ENCODE measurements at regions not wholly inside any gene's neighbourhood (a gene's known extent, or its start where the extent isn't known, plus 50 kb on each side); places are given as distances from the start of the nearest gene placed in this dataset.

DNA sequence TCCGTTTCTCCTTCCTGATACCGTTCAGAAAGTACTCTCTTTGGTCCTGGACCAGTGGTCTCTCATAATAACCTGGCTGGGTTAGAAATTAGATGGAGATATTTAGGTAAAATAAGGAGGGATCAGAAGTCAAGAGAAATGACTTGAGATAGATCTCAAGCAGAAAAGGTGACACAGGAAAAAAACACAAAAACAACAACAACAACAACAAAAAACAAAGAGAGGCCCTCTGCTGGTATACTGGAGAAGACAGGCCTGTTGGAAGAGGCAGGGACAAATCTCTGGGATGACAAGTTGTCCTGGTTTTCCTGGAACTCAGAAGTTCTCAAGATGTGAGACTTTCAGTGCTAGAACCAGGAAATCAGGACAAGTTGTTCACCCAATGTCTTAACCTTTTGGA is 430.5 kb downstream of the SHISA9 start:
- Histone ChIP-seq H3K23ac (ENCODE audit: low read depth, low read length) (no peak overlapping the region), H2BK15ac (ENCODE audit: low read depth, low read length) (no peak overlapping the region), H3K4me1 (ENCODE audit: control insufficient read depth, insufficient read depth, low read length) (no peaks in the 10 kb centered on the region), H3K36me3 (ENCODE audit: control insufficient read depth, insufficient read depth, low read length) (no peaks in the 10 kb centered on the region), H4K5ac (ENCODE audit: low read depth, low read length) (no peak overlapping the region), H4K8ac (ENCODE audit: low read depth in 2 of 2, low read length in 2 of 2) (no peak overlapping the region), H2BK120ac (ENCODE audit: low read depth, low read length) (no peak overlapping the region), H3K4me2 (ENCODE audit: low read depth, low read length) (no peak overlapping the region), H3K4ac (ENCODE audit: low read depth, low read length) (no peak overlapping the region), H3K27me3 (ENCODE audit: control insufficient read depth, insufficient read depth, low read length) (no peaks in the 10 kb centered on the region), H3K4me3 (ENCODE audit: insufficient read depth, low read depth, low read length) (no peak overlapping the region), H4K20me1 (ENCODE audit: insufficient read depth, low read length) (no peaks in the 10 kb centered on the region), H2AFZ (replicated peaks; ENCODE audit: low read length, poor library complexity) (no peak overlapping the region), H3K56ac (ENCODE audit: extremely low read depth, insufficient read depth, low read length) (no peak overlapping the region), H4K91ac (ENCODE audit: insufficient read depth, low read depth, low read length) (no peak overlapping the region), H3K27ac (ENCODE audit: insufficient read depth, low read length) (no peak overlapping the region), H3K9me1 (ENCODE audit: insufficient read depth, low read length) (no peaks in the 10 kb centered on the region), H2BK20ac (ENCODE audit: low read depth, low read length) (no peak overlapping the region), H3K18ac (ENCODE audit: low read depth, low read length) (no peak overlapping the region), H3K79me1 (ENCODE audit: low read depth in 1 of 2, low read length in 2 of 2) (no peaks in the 10 kb centered on the region), H3K14ac (replicated peaks; ENCODE audit: low read depth, low read length) (no peak overlapping the region), H3K9me3 (ENCODE audit: control insufficient read depth, insufficient read depth, low read length) (peaks cover 27% of the 10 kb centered on the region), H2BK5ac (ENCODE audit: low read depth, low read length, poor library complexity, severe bottlenecking) (no peak overlapping the region), H2AK5ac (ENCODE audit: low read depth, low read length) (no peak overlapping the region), H2AK9ac (replicated peaks; ENCODE audit: low read depth, low read length, poor library complexity) (no peak overlapping the region), H3K9ac (ENCODE audit: low read depth, low read length) (no peak overlapping the region)
- no CpG with 5 or more reads among the region's 2 CpGs for WGBS, 2 experiments (ENCODE audit: extremely low coverage in 2 of 2, insufficient read length in 1 of 2)
- TF ChIP-seq RCOR1 (IDR thresholded peaks at IDR 0.05; ENCODE audit: insufficient replicate concordance, low read length) (no peak), MAFK (IDR thresholded peaks at IDR 0.05; ENCODE audit: low read depth, low read length) (no peak), MAZ (IDR thresholded peaks at IDR 0.05; ENCODE audit: borderline replicate concordance, low read depth, low read length) (no peak), CHD1 (IDR thresholded peaks at IDR 0.05; ENCODE audit: low read depth, low read length) (no peak), MXI1 (IDR thresholded peaks at IDR 0.05; ENCODE audit: borderline replicate concordance, low read depth, low read length) (no peak), BHLHE40 (IDR thresholded peaks at IDR 0.05; ENCODE audit: low read depth, low read length) (no peak), NFE2L2 (IDR thresholded peaks at IDR 0.05; ENCODE audit: low read depth, low read length) (no peak)
- TF ChIP-seq, protein P1, sequence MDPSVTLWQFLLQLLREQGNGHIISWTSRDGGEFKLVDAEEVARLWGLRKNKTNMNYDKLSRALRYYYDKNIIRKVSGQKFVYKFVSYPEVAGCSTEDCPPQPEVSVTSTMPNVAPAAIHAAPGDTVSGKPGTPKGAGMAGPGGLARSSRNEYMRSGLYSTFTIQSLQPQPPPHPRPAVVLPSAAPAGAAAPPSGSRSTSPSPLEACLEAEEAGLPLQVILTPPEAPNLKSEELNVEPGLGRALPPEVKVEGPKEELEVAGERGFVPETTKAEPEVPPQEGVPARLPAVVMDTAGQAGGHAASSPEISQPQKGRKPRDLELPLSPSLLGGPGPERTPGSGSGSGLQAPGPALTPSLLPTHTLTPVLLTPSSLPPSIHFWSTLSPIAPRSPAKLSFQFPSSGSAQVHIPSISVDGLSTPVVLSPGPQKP (IDR thresholded peaks at IDR 0.05; ENCODE audit: borderline replicate concordance, low read depth, low read length) = no peak
- TF ChIP-seq, protein P2, sequence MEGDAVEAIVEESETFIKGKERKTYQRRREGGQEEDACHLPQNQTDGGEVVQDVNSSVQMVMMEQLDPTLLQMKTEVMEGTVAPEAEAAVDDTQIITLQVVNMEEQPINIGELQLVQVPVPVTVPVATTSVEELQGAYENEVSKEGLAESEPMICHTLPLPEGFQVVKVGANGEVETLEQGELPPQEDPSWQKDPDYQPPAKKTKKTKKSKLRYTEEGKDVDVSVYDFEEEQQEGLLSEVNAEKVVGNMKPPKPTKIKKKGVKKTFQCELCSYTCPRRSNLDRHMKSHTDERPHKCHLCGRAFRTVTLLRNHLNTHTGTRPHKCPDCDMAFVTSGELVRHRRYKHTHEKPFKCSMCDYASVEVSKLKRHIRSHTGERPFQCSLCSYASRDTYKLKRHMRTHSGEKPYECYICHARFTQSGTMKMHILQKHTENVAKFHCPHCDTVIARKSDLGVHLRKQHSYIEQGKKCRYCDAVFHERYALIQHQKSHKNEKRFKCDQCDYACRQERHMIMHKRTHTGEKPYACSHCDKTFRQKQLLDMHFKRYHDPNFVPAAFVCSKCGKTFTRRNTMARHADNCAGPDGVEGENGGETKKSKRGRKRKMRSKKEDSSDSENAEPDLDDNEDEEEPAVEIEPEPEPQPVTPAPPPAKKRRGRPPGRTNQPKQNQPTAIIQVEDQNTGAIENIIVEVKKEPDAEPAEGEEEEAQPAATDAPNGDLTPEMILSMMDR (conservative IDR thresholded peaks at IDR 0.05; ENCODE audit: low read depth, low read length) = no peak
- ChIA-PET CTCF (interaction anchor here (0.7 kb wide), 1 partner anchor 272 kb away, joined by 4 read pairs; no protein-coding TSS in a partner anchor), POLR2A (ENCODE audit: unreplicated experiment) (no interaction called here)
- DNase-seq = no peak
- no TSS peak for BruUV-seq (replicated peaks)
- dilution Hi-C loops (cut with HindIII; ENCODE audit: low sequenced_read_pairs, unreplicated experiment) (no loop called here), intact Hi-C loops (cut with micrococcal nuclease) (no loop called here), in situ Hi-C loops (cut with MboI; ENCODE audit: low sequenced_read_pairs) (no loop called here)
- ATAC-seq (ENCODE audit: low read depth) = no peak

All from IMR-90 (cell line).